OCI-LY3 (cell line): ENCODE measurements at regions not wholly inside any gene's neighbourhood (a gene's known extent, or its start where the extent isn't known, plus 50 kb on each side); places are given as distances from the start of the nearest gene placed in this dataset.

ENCODE experiments used
- EZH2phosphoT487 ChIP-seq: fragments of 200-600 bp; shearing (Covaris generic); IDR thresholded peaks from 2 replicates; pipeline ENCODE4 v1.6.1; 2018; ENCODE audit warnings: antibody characterized with exemption, mixed run types, low read depth
- TF ChIP-seq, protein P1 (sequence below): fragments of 200-600, 300-600 bp; sonication (generic); IDR thresholded peaks from 2 replicates; pipeline ENCODE4 v1.5.1; 2014; ENCODE audit warnings: antibody characterized with exemption, low read length, low read depth

DNA sequence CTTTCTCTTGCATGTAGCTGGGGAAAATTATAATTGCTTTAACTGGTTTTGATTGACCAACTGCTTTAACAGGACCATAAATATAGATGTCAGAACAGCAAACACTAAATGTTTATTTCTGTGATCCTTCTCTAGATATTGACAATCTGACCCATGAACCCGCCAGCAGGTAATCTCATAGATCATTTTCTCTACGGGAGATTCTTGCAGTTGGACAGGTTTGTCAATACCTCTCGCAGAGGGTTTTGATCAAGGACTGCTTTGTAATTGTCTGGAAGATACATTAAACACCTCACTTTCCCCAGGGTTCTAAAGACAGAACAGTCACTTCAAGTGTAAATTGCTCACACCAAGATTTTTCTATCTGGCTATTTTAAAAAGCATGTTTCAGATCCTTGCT lies 235.8 kb upstream of the RHOBTB1 start:
- TF ChIP-seq, protein P1, sequence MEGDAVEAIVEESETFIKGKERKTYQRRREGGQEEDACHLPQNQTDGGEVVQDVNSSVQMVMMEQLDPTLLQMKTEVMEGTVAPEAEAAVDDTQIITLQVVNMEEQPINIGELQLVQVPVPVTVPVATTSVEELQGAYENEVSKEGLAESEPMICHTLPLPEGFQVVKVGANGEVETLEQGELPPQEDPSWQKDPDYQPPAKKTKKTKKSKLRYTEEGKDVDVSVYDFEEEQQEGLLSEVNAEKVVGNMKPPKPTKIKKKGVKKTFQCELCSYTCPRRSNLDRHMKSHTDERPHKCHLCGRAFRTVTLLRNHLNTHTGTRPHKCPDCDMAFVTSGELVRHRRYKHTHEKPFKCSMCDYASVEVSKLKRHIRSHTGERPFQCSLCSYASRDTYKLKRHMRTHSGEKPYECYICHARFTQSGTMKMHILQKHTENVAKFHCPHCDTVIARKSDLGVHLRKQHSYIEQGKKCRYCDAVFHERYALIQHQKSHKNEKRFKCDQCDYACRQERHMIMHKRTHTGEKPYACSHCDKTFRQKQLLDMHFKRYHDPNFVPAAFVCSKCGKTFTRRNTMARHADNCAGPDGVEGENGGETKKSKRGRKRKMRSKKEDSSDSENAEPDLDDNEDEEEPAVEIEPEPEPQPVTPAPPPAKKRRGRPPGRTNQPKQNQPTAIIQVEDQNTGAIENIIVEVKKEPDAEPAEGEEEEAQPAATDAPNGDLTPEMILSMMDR = no peak
- no peak for TF ChIP-seq EZH2phosphoT487
